ENCODE measurements at regions not wholly inside any gene's neighbourhood (a gene's known extent, or its start where the extent isn't known, plus 50 kb on each side); places are given as distances from the start of the nearest gene placed in this dataset.
"Not testable (repeated sequence)": the region's sequence is repeated elsewhere in the genome, so short reads cannot be mapped to it uniquely, and the experiment has no call there.

DNA sequence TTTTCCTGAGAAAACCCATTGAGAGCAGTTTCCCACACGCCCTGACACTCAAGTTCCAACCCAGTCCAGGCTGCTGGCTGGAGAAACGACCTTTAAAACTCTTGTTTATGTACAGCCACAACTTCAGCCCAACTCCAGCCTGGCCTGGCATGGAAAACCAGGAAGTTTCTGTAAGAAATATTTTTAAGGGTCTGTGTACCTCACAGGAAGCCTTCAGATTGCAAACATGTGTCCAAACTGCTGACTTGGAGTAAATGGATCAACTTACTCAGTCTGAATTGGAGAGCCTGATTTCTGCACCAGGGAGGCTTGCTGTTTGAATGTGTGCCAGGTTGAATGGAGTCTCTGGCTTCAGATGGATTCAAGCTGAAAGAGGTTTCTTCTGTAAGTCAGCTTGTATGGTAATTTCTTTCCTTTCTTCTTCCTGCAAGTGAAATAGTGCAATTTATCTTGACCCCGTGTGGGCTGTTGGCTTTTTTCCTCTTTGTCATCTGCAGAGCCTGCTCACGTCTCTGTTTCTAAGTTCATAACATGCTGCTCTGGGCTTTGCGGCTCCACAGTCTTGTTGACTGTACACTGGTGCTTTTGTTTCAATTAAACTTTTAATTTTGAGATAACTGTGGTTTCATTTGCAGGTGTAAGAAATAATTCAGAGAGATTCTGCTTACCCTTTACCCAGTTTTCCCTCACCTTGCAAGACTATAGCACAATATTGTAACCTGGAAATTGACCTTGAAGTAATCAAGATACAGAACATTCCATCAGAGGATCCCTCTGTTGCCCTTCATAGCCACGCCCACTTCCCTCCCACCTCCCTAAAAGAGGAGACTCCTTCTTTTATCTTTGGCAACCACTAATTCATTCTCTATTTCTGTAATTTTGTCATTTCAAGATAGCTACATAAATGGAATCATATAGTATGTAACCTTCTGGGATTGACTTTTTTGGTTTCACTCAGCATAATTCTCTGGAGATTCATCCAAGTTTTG, 109.7 kb upstream of the PRMT8 start:
- H3K4me3 ChIP-seq (ENCODE audit: insufficient read depth in 1 of 2, low read depth in 1 of 2, low read length in 2 of 2), result peak overlapping the region in 1 of 2 experiments; percentile 52
- H2AK5ac ChIP-seq (ENCODE audit: low read length, severe bottlenecking), result no peak overlapping the region
- no peak overlapping the region for H3K14ac ChIP-seq (ENCODE audit: low read length in 2 of 2)
- H3K23ac ChIP-seq (ENCODE audit: low read length in 2 of 2), result no peak overlapping the region
- H3K36me3 ChIP-seq (ENCODE audit: control insufficient read depth in 1 of 2, insufficient read depth in 2 of 2, low read depth in 1 of 2, low read length in 2 of 2), result no peaks in the 10 kb centered on the region
- H2AFZ ChIP-seq (ENCODE audit: low read depth, low read length), result no peak overlapping the region
- H3K27me3 ChIP-seq (ENCODE audit: control insufficient read depth in 1 of 2, insufficient read depth in 1 of 2, low read length in 2 of 2), result peaks cover 7 to 22% of the 10 kb centered on the region in 2 experiments
- H2BK120ac ChIP-seq (ENCODE audit: low read depth, low read length), result no peak overlapping the region
- H3K18ac ChIP-seq (ENCODE audit: low read depth in 1 of 2, low read length in 2 of 2), result no peak overlapping the region
- WGBS, result 46% methylated on average over 5 of the region's 6 CpGs
- H2BK15ac ChIP-seq (ENCODE audit: low read depth, poor library complexity, severe bottlenecking), result no peak overlapping the region
- peak overlapping the region; percentile 78 for H3K9ac ChIP-seq (ENCODE audit: low read length)
- no peak overlapping the region for H4K8ac ChIP-seq (ENCODE audit: low read length)
- H3K4me1 ChIP-seq (ENCODE audit: control insufficient read depth, insufficient read depth, low read depth, low read length), result no peaks in the 10 kb centered on the region
- no peak for DNase-seq
- H3K27ac ChIP-seq (ENCODE audit: low read length, poor library complexity, severe bottlenecking), result no peak overlapping the region
- H2BK5ac ChIP-seq (ENCODE audit: low read depth, low read length, poor library complexity, severe bottlenecking), result no peak overlapping the region
- no peaks in the 10 kb centered on the region for H3K9me3 ChIP-seq (ENCODE audit: control insufficient read depth, low read length)
- no peak overlapping the region for H2BK12ac ChIP-seq (ENCODE audit: low read length in 2 of 2)
- H3K4ac ChIP-seq (ENCODE audit: low read depth in 1 of 2, low read length in 2 of 2), result no peak overlapping the region
- no peak overlapping the region for H4K91ac ChIP-seq (ENCODE audit: low read length)
- H3K79me1 ChIP-seq (replicated peaks; ENCODE audit: low read length, poor library complexity, severe bottlenecking), result no peaks in the 10 kb centered on the region
- H3K4me2 ChIP-seq (ENCODE audit: low read length, poor library complexity, severe bottlenecking), result no peak overlapping the region

GRCh38 chr12:3389986-3390385, 101.0 kb upstream of the PRMT8 start:
- Histone ChIP-seq H3K79me1 (replicated peaks; ENCODE audit: low read length, poor library complexity, severe bottlenecking) (no peaks in the 10 kb centered on the region), H2BK120ac (ENCODE audit: low read depth, low read length) (no peak overlapping the region), H4K91ac (ENCODE audit: low read length) (no peak overlapping the region), H3K4me1 (ENCODE audit: control insufficient read depth, insufficient read depth, low read depth, low read length) (no peaks in the 10 kb centered on the region), H3K27me3 (ENCODE audit: control insufficient read depth in 1 of 2, insufficient read depth in 1 of 2, low read length in 2 of 2) (peaks cover 0 to 26% of the 10 kb centered on the region in 2 experiments), H3K23ac (ENCODE audit: low read length in 2 of 2) (no peak overlapping the region), H2BK12ac (ENCODE audit: low read length in 2 of 2) (no peak overlapping the region), H2AFZ (ENCODE audit: low read depth, low read length) (no peak overlapping the region), H3K4ac (ENCODE audit: low read depth in 1 of 2, low read length in 2 of 2) (no peak overlapping the region), H4K8ac (ENCODE audit: low read length) (no peak overlapping the region), H3K36me3 (ENCODE audit: control insufficient read depth in 1 of 2, insufficient read depth in 2 of 2, low read depth in 1 of 2, low read length in 2 of 2) (no peaks in the 10 kb centered on the region), H2BK15ac (ENCODE audit: low read depth, poor library complexity, severe bottlenecking) (no peak overlapping the region), H2BK5ac (ENCODE audit: low read depth, low read length, poor library complexity, severe bottlenecking) (no peak overlapping the region), H3K4me2 (ENCODE audit: low read length, poor library complexity, severe bottlenecking) (no peak overlapping the region), H3K4me3 (ENCODE audit: insufficient read depth in 1 of 2, low read depth in 1 of 2, low read length in 2 of 2) (no peak overlapping the region), H3K9me3 (ENCODE audit: control insufficient read depth, low read length) (no peaks in the 10 kb centered on the region), H2AK5ac (ENCODE audit: low read length, severe bottlenecking) (no peak overlapping the region), H3K18ac (ENCODE audit: low read depth in 1 of 2, low read length in 2 of 2) (no peak overlapping the region), H3K9ac (ENCODE audit: low read length) (no peak overlapping the region), H3K14ac (ENCODE audit: low read length in 2 of 2) (no peak overlapping the region), H3K27ac (ENCODE audit: low read length, poor library complexity, severe bottlenecking) (no peak overlapping the region)
- DNase-seq, result no peak
- WGBS, result 77% methylated on average over 4 of the region's 4 CpGs

GRCh38 chr12:3397596-3397995, 93.4 kb upstream of the PRMT8 start:
- H3K14ac ChIP-seq (ENCODE audit: low read length in 2 of 2); H3K27ac ChIP-seq (ENCODE audit: low read length, poor library complexity, severe bottlenecking); H3K36me3 ChIP-seq (ENCODE audit: control insufficient read depth in 1 of 2, insufficient read depth in 2 of 2, low read depth in 1 of 2, low read length in 2 of 2); H3K9ac ChIP-seq (ENCODE audit: low read length); H2BK15ac ChIP-seq (ENCODE audit: low read depth, poor library complexity, severe bottlenecking); H3K79me1 ChIP-seq (replicated peaks; ENCODE audit: low read length, poor library complexity, severe bottlenecking); H2AK5ac ChIP-seq (ENCODE audit: low read length, severe bottlenecking); H2AFZ ChIP-seq (ENCODE audit: low read depth, low read length); H3K4ac ChIP-seq (ENCODE audit: low read depth in 1 of 2, low read length in 2 of 2); H4K91ac ChIP-seq (ENCODE audit: low read length); H4K8ac ChIP-seq (ENCODE audit: low read length); H2BK120ac ChIP-seq (ENCODE audit: low read depth, low read length); H3K4me3 ChIP-seq (ENCODE audit: insufficient read depth in 1 of 2, low read depth in 1 of 2, low read length in 2 of 2); H3K4me1 ChIP-seq (ENCODE audit: control insufficient read depth, insufficient read depth, low read depth, low read length); H3K23ac ChIP-seq (ENCODE audit: low read length in 2 of 2); H3K18ac ChIP-seq (ENCODE audit: low read depth in 1 of 2, low read length in 2 of 2); H3K4me2 ChIP-seq (ENCODE audit: low read length, poor library complexity, severe bottlenecking); DNase-seq; H2BK12ac ChIP-seq (ENCODE audit: low read length in 2 of 2); H3K9me3 ChIP-seq (ENCODE audit: control insufficient read depth, low read length); H2BK5ac ChIP-seq (ENCODE audit: low read depth, low read length, poor library complexity, severe bottlenecking): not testable (repeated sequence)
- H3K27me3 ChIP-seq (ENCODE audit: control insufficient read depth in 1 of 2, insufficient read depth in 1 of 2, low read length in 2 of 2), result peaks cover 0 to 12% of the 10 kb centered on the region in 2 experiments
- WGBS, result 34% methylated on average over 16 of the region's 16 CpGs

GRCh38 chr12:3398196-3398789, 92.7 kb upstream of the PRMT8 start:
- H2BK5ac ChIP-seq (ENCODE audit: low read depth, low read length, poor library complexity, severe bottlenecking), result no peak overlapping the region
- no peak overlapping the region for H4K91ac ChIP-seq (ENCODE audit: low read length)
- H3K23ac ChIP-seq (ENCODE audit: low read length in 2 of 2), result no peak overlapping the region
- no peak overlapping the region for H2AFZ ChIP-seq (ENCODE audit: low read depth, low read length)
- 71% methylated on average over 6 of the region's 6 CpGs for WGBS
- no peak overlapping the region for H3K14ac ChIP-seq (ENCODE audit: low read length in 2 of 2)
- no peak overlapping the region for H4K8ac ChIP-seq (ENCODE audit: low read length)
- no peak overlapping the region for H3K4me3 ChIP-seq (ENCODE audit: insufficient read depth in 1 of 2, low read depth in 1 of 2, low read length in 2 of 2)
- no peaks in the 10 kb centered on the region for H3K4me1 ChIP-seq (ENCODE audit: control insufficient read depth, insufficient read depth, low read depth, low read length)
- H2AK5ac ChIP-seq (ENCODE audit: low read length, severe bottlenecking), result no peak overlapping the region
- H3K9ac ChIP-seq (ENCODE audit: low read length), result no peak overlapping the region
- H2BK15ac ChIP-seq (ENCODE audit: low read depth, poor library complexity, severe bottlenecking), result no peak overlapping the region
- no peak overlapping the region for H3K27ac ChIP-seq (ENCODE audit: low read length, poor library complexity, severe bottlenecking)
- H3K4me2 ChIP-seq (ENCODE audit: low read length, poor library complexity, severe bottlenecking), result no peak overlapping the region
- no peak for DNase-seq
- no peak overlapping the region for H3K18ac ChIP-seq (ENCODE audit: low read depth in 1 of 2, low read length in 2 of 2)
- H2BK120ac ChIP-seq (ENCODE audit: low read depth, low read length), result no peak overlapping the region
- no peaks in the 10 kb centered on the region for H3K36me3 ChIP-seq (ENCODE audit: control insufficient read depth in 1 of 2, insufficient read depth in 2 of 2, low read depth in 1 of 2, low read length in 2 of 2)
- H3K9me3 ChIP-seq (ENCODE audit: control insufficient read depth, low read length), result no peaks in the 10 kb centered on the region
- no peak overlapping the region for H2BK12ac ChIP-seq (ENCODE audit: low read length in 2 of 2)
- H3K4ac ChIP-seq (ENCODE audit: low read depth in 1 of 2, low read length in 2 of 2), result no peak overlapping the region
- H3K79me1 ChIP-seq (replicated peaks; ENCODE audit: low read length, poor library complexity, severe bottlenecking), result no peaks in the 10 kb centered on the region
- peaks cover 0 to 12% of the 10 kb centered on the region in 2 experiments for H3K27me3 ChIP-seq (ENCODE audit: control insufficient read depth in 1 of 2, insufficient read depth in 1 of 2, low read length in 2 of 2)
